ENCODE measurements at regions not wholly inside any gene's neighbourhood (a gene's known extent, or its start where the extent isn't known, plus 50 kb on each side); places are given as distances from the start of the nearest gene placed in this dataset.

GRCh38 chr13:84234416-84234815 lies 352.1 kb upstream of the SLITRK1 start:
- no peak overlapping the region for H3K27ac ChIP-seq
- no peak for DNase-seq
- no peaks in the 10 kb centered on the region for H3K4me1 ChIP-seq
- H3K9me3 ChIP-seq, result no peaks in the 10 kb centered on the region
- ATAC-seq, result no peak
- no peak overlapping the region for H3K4me3 ChIP-seq
- intact Hi-C loops (cut with DNase I; ENCODE audit: low total_unique reads) (no loop called here), in situ Hi-C loops (cut with MboI; ENCODE audit: low sequenced_read_pairs in 4 of 4) (no loop called here)
- no peaks in the 10 kb centered on the region for H3K36me3 ChIP-seq
- TF ChIP-seq CTCF (IDR thresholded peaks at IDR 0.05 in 4 of 5, conservative IDR thresholded peaks at IDR 0.05 in 1 of 5) (no peak), POLR2A (IDR thresholded peaks at IDR 0.05) (no peak)
- H3K27me3 ChIP-seq, result no peaks in the 10 kb centered on the region

GRCh38 chr13:84230568-84230967 lies 348.3 kb upstream of the SLITRK1 start:
- H3K27me3 ChIP-seq, result no peaks in the 10 kb centered on the region
- H3K4me1 ChIP-seq, result no peaks in the 10 kb centered on the region
- H3K27ac ChIP-seq, result no peak overlapping the region
- H3K9me3 ChIP-seq, result no peaks in the 10 kb centered on the region
- H3K36me3 ChIP-seq, result no peaks in the 10 kb centered on the region
- in situ Hi-C loops (cut with MboI; ENCODE audit: low sequenced_read_pairs in 4 of 4) (no loop called here), intact Hi-C loops (cut with DNase I; ENCODE audit: low total_unique reads) (no loop called here)
- DNase-seq (no peak), ATAC-seq (no peak)
- TF ChIP-seq POLR2A (IDR thresholded peaks at IDR 0.05), result no peak
- TF ChIP-seq CTCF (IDR thresholded peaks at IDR 0.05 in 4 of 5, conservative IDR thresholded peaks at IDR 0.05 in 1 of 5), result no peak
- H3K4me3 ChIP-seq, result no peak overlapping the region

- Histone ChIP-seq H3K36me3 (no peaks in the 10 kb centered on the region), H3K9me3 (no peaks in the 10 kb centered on the region), H3K27me3 (no peaks in the 10 kb centered on the region), H3K4me1 (no peaks in the 10 kb centered on the region), H3K27ac (no peak overlapping the region), H3K4me3 (no peak overlapping the region)
- intact Hi-C loops (cut with DNase I; ENCODE audit: low total_unique reads), result no loop called here
- DNase-seq (no peak), ATAC-seq (no peak)
- in situ Hi-C loops (cut with MboI; ENCODE audit: low sequenced_read_pairs in 4 of 4), result no loop called here
- no peak for TF ChIP-seq POLR2A (IDR thresholded peaks at IDR 0.05)
- TF ChIP-seq CTCF (IDR thresholded peaks at IDR 0.05 in 4 of 5, conservative IDR thresholded peaks at IDR 0.05 in 1 of 5), result no peak
These were observed 328.8 kb upstream of the SLITRK1 start for GRCh38 chr13:84211048-84211447.

- in situ Hi-C loops (cut with MboI; ENCODE audit: low sequenced_read_pairs in 4 of 4), result no loop called here
- no peak for TF ChIP-seq POLR2A (IDR thresholded peaks at IDR 0.05)
- no peak for ATAC-seq
- no peaks in the 10 kb centered on the region for H3K4me1 ChIP-seq
- DNase-seq, result no peak
- no peaks in the 10 kb centered on the region for H3K27me3 ChIP-seq
- no peaks in the 10 kb centered on the region for H3K36me3 ChIP-seq
- H3K27ac ChIP-seq, result no peak overlapping the region
- no peak overlapping the region for H3K4me3 ChIP-seq
- intact Hi-C loops (cut with DNase I; ENCODE audit: low total_unique reads), result no loop called here
- no peaks in the 10 kb centered on the region for H3K9me3 ChIP-seq
These were observed 326.1 kb upstream of the SLITRK1 start for GRCh38 chr13:84208246-84208910.

- H3K9me3 ChIP-seq, result no peaks in the 10 kb centered on the region
- intact Hi-C loops (cut with DNase I; ENCODE audit: low total_unique reads) (no loop called here), in situ Hi-C loops (cut with MboI; ENCODE audit: low sequenced_read_pairs in 4 of 4) (no loop called here)
- TF ChIP-seq CTCF (IDR thresholded peaks at IDR 0.05 in 4 of 5, conservative IDR thresholded peaks at IDR 0.05 in 1 of 5) (no peak), POLR2A (IDR thresholded peaks at IDR 0.05) (no peak)
- ATAC-seq (no peak), DNase-seq (no peak)
- H3K27me3 ChIP-seq, result no peaks in the 10 kb centered on the region
- H3K4me3 ChIP-seq, result no peak overlapping the region
- no peaks in the 10 kb centered on the region for H3K36me3 ChIP-seq
- H3K27ac ChIP-seq, result no peak overlapping the region
- no peaks in the 10 kb centered on the region for H3K4me1 ChIP-seq
These were observed 325.2 kb upstream of the SLITRK1 start for GRCh38 chr13:84207509-84207908.
